ENCODE measurements at regions not wholly inside any gene's neighbourhood (a gene's known extent, or its start where the extent isn't known, plus 50 kb on each side); places are given as distances from the start of the nearest gene placed in this dataset.

DNA sequence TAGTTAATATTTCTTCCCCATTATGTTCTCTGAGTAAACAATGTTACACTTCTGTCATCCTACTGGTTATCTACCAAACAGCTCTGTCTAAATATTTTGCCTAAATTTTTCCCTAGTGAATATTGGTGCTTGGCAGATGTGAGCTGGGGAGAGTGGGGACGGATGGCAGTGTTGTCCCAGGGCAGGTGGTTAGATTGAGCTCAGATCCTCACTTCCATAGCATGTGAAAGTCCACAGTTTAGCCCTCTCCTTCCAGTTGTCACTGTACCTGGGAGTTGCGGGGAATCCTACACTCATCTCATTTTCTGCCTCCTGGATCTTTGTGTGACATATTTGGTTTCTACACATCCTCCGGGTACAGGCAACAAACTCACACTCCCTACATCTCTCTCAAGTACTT is 484.9 kb downstream of the EPM2A start:
- Histone ChIP-seq H3K9me3 (no peaks in the 10 kb centered on the region), H3K36me3 (no peaks in the 10 kb centered on the region), H3K27ac (no peak overlapping the region), H3K4me3 (no peak overlapping the region), H3K27me3 (no peaks in the 10 kb centered on the region), H3K4me1 (no peaks in the 10 kb centered on the region)
- TF ChIP-seq, protein P1, sequence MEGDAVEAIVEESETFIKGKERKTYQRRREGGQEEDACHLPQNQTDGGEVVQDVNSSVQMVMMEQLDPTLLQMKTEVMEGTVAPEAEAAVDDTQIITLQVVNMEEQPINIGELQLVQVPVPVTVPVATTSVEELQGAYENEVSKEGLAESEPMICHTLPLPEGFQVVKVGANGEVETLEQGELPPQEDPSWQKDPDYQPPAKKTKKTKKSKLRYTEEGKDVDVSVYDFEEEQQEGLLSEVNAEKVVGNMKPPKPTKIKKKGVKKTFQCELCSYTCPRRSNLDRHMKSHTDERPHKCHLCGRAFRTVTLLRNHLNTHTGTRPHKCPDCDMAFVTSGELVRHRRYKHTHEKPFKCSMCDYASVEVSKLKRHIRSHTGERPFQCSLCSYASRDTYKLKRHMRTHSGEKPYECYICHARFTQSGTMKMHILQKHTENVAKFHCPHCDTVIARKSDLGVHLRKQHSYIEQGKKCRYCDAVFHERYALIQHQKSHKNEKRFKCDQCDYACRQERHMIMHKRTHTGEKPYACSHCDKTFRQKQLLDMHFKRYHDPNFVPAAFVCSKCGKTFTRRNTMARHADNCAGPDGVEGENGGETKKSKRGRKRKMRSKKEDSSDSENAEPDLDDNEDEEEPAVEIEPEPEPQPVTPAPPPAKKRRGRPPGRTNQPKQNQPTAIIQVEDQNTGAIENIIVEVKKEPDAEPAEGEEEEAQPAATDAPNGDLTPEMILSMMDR (IDR thresholded peaks at IDR 0.05) = no peak
- no peak for TF ChIP-seq POLR2A (IDR thresholded peaks at IDR 0.05)
- DNase-seq = no peak
- intact Hi-C loops (cut with DNase I; ENCODE audit: low total_unique reads) = no loop called here

DNA sequence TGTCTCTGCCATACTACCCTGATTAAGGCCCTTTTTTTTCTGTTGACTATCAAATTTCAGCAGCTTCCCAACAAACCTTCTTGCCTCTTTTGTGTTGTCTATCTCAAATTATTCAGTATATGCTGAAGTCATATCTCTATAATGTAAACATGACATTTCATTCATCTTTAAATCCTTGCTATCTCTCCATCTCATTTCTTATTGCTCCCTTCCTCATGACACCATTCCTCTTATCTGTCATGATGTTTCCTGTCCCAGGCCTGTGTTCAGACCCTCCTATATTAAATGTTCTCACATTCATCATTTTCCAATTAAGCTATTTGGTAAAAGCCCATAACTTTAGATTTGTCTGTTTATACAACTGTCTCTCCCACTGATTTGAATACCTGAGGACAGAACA is 482.6 kb downstream of the EPM2A start:
- intact Hi-C loops (cut with DNase I; ENCODE audit: low total_unique reads) = no loop called here
- H3K36me3 ChIP-seq = no peaks in the 10 kb centered on the region

DNA sequence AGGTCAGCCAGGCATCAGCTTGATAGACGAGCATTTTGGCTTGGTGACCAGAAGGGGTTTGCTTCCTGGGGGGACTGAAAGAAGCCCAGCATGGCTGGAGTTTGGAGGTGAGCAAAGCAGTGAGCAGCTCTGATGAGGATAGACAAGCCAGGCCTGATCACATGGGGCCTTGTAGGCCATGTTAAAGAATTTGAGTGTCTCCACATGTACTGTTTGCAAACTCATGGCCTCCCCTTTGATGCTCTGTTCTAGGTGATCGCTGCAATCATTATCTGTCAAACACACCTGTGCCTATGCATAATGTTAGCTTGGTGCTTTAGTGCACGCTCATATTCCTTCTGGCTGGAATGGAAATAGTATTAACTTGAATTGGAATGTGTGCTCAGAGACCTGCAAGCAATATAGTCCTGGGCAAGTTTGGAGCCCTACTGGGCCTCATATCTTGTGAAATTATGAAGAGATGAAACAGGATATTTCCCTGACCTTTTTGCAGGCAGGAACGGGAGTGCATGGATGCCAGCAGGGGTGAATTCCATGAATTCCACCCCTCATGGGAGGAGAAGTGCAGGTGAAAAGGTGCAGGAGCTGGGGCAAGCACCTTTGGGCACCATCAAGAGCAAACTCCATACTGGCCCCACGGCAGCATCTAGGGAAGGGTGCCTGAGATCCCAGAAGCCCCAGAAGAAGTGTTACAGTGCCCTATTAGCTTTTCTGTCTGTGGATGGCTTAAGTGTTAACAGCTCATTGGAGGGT is 480.5 kb downstream of the EPM2A start:
- no peaks in the 10 kb centered on the region for H3K9me3 ChIP-seq
- TF ChIP-seq, protein P1 (IDR thresholded peaks at IDR 0.05) = no peak
- TF ChIP-seq POLR2A (IDR thresholded peaks at IDR 0.05) = no peak
- DNase-seq = no peak

More for the DNA sequence above, 482.6 kb downstream of the EPM2A start:
- Histone ChIP-seq H3K4me1 (no peaks in the 10 kb centered on the region), H3K9me3 (no peaks in the 10 kb centered on the region), H3K27me3 (no peaks in the 10 kb centered on the region), H3K27ac (no peak overlapping the region), H3K4me3 (no peak overlapping the region)
- TF ChIP-seq, protein P1 (IDR thresholded peaks at IDR 0.05) = no peak
- no peak for TF ChIP-seq POLR2A (IDR thresholded peaks at IDR 0.05)
- no peak for DNase-seq

DNA sequence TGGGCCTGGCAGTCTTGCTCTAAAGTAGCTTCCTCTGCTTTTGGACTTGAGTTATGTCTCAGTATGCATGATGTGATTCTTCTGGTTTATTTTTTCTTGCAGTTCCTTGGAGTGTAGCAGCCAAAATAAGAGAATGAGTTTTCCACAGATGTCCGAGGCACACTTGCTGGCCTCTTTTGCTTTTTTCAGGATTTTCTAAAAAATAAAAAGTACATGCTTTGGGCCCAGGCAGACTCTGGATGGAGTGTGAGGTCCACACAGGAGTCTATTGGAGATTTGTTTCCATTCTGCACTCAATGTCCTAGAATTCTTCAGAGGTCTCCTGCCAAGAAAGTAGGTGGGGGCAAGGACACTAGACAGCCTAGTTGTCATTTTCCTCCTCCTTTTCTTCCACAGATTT is 477.6 kb downstream of the EPM2A start:
- Histone ChIP-seq H3K36me3 (no peaks in the 10 kb centered on the region), H3K9me3 (no peaks in the 10 kb centered on the region), H3K4me3 (no peak overlapping the region), H3K27ac (no peak overlapping the region), H3K4me1 (no peaks in the 10 kb centered on the region), H3K27me3 (no peaks in the 10 kb centered on the region)
- TF ChIP-seq, protein P1 (IDR thresholded peaks at IDR 0.05) = no peak
- intact Hi-C loops (cut with DNase I; ENCODE audit: low total_unique reads) = no loop called here
- no peak for DNase-seq

More for the DNA sequence above, 480.5 kb downstream of the EPM2A start:
- Histone ChIP-seq H3K27me3 (no peaks in the 10 kb centered on the region), H3K4me1 (no peaks in the 10 kb centered on the region), H3K36me3 (no peaks in the 10 kb centered on the region), H3K4me3 (no peak overlapping the region), H3K27ac (no peak overlapping the region)
- intact Hi-C loops (cut with DNase I; ENCODE audit: low total_unique reads) = no loop called here

DNA sequence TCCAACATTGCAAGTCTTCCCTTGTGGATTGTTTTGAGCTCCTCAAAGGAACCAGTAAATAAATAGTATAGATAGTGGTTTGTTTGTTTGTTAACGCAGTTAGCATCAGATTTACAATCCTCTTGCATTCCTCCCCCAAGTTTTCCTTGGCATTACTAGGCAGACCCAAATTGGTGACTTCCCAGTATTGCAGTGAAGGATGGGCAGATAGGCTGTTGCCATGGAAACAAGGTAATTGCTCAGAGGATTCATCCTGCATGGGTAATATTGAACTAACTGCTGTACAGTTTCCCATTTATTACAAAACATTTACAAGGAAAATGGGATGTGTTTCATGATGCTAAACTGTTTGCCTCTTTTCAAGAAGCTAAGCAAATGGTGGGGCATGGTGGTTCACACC is 477.2 kb downstream of the EPM2A start:
- Histone ChIP-seq H3K27me3 (no peaks in the 10 kb centered on the region), H3K9me3 (no peaks in the 10 kb centered on the region), H3K27ac (no peak overlapping the region), H3K36me3 (no peaks in the 10 kb centered on the region), H3K4me3 (no peak overlapping the region), H3K4me1 (no peaks in the 10 kb centered on the region)
- intact Hi-C loops (cut with DNase I; ENCODE audit: low total_unique reads) = no loop called here
- TF ChIP-seq, protein P1 (IDR thresholded peaks at IDR 0.05) = no peak
- no peak for TF ChIP-seq POLR2A (IDR thresholded peaks at IDR 0.05)
- DNase-seq = no peak
